T47D (cell line): ENCODE measurements at regions not wholly inside any gene's neighbourhood (a gene's known extent, or its start where the extent isn't known, plus 50 kb on each side); places are given as distances from the start of the nearest gene placed in this dataset.
"Not testable (repeated sequence)": the region's sequence is repeated elsewhere in the genome, so short reads cannot be mapped to it uniquely, and the experiment has no call there.

ENCODE experiments used
- DNase-seq, 2 experiments: peaks; one replicate each; pipeline versions ENCODE4 v3.0.0 to v3.0.0-alpha.2; 2011 to 2012; ENCODE audit warnings: low read depth in 1 of 2, low spot score in 1 of 2
- JUND ChIP-seq: IDR thresholded peaks from 2 replicates; pipeline ENCODE4 v1.6.1; 2012; ENCODE audit warnings: low read depth
- in situ Hi-C: cut with HindIII; loops from 2 replicates; pipeline ENCODE4 v1.10.0; 2016; ENCODE audit warnings: low sequenced_read_pairs, low pct_unique_long_range_greater_than_20kb

- TF ChIP-seq JUND: 0 out of 2 replicates have a peak, but pooled peaks have one; percentile 28
- in situ Hi-C loops: no loop called here
- peak; percentile 53 to 67 for DNase-seq
Observed at GRCh38 chr13:112213467-112214255, 146.7 kb downstream of the SOX1 start.

- DNase-seq: no peak
- TF ChIP-seq JUND: no peak
- in situ Hi-C loops: no loop called here
Observed at GRCh38 chr13:112215871-112216270, 148.9 kb downstream of the SOX1 start.

- no peak for TF ChIP-seq JUND
- in situ Hi-C loops: no loop called here
- no peak for DNase-seq
Observed at GRCh38 chr13:112217431-112217830, 150.5 kb downstream of the SOX1 start.

- no peak for DNase-seq
- in situ Hi-C loops: no loop called here
- TF ChIP-seq JUND: no peak
Observed at GRCh38 chr13:112218416-112218815, 151.5 kb downstream of the SOX1 start.

DNA sequence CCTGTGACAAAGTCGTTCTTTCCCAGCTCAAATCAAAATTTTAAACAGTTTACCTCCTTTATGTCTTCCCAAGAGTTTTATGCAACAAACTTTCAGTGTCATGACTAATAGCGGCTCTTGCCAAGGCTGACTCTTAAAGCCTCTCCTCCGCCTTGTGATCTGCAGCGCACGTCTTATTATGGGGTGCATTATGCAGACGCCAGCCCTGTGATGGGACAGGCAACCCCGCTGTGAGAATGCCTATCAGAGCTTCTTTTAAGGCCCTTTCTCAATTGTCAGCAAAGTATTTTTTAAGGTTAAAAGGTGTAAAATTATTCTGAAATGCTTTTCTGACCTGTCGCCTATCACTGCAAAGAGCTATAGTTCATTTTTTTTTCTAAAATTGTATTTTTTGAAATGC, 152.8 kb downstream of the SOX1 start:
- in situ Hi-C loops: no loop called here
- no peak for TF ChIP-seq JUND
- DNase-seq: no peak

DNA sequence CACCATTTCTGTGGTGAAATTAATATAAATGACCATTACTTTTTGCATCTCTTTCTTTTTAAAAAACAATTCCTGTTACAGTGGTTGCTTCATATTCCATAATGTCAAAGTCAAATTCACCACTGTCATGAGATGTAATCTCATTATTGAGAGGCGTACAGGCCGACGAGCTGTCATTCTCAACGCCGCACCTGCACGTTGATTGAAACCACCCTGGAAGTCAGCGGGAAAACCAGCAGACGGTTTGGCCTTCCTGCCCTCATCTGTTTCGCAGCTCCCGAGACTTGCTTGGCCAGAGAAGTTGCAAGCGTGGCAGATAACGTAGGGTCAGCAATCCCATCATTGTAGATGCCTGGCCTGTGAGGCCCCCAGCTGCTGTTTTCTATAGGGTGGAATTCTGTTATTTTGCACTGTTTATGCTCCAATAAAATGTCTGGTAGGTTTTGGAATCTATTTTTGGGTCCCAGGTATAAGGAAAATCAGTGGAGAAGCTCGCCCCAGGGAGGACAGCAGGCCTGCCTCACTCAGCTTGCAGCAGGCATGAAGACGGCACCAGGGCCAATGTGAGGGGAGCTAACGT, 153.4 kb downstream of the SOX1 start:
- no peak for DNase-seq
- TF ChIP-seq JUND: no peak
- in situ Hi-C loops: no loop called here

DNA sequence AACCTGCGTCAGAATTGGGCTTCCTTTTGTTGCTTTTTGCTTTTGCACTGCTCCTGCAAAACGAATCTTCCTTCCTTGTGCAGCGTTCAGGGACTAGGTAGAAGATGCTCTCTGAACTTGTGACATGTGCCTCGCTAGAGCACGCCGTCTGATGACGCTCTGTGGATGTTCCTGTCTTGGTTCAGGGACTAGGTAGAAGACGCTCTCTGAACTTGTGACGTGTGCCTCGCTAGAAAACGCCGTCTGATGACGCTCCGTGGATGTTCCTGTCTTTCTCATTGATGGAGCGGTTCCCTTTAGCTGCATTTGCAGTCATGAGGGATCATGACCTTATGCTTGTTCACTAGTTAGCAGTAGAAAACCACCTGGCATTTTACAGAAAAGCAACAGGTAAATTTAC, 154.0 kb downstream of the SOX1 start:
- in situ Hi-C loops: no loop called here
- no peak for DNase-seq
- no peak for TF ChIP-seq JUND

DNA sequence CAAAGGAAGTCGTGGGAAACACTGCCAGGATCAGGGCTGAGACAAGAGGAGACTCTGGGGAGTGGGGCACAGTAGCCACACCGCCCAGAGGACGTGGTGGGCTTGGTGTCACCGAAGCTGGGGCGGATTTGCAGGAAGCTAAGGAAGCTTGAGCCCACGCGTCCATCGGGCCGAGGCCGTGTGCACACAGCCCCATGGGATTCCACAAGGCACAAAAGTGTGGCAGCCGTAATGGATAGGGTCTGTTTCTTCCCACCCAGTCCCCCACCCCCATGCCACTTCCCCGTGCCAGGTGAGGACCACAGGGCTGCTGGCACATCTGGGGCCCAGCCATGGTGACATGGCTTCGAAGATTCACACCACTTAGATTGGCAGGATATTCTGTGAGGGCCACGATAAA, 153.2 kb upstream of the SPACA7 start:
- TF ChIP-seq JUND: no peak
- in situ Hi-C loops: no loop called here

GRCh38 chr13:112223929-112224328, 152.2 kb upstream of the SPACA7 start:
- DNase-seq, in situ Hi-C loops: not testable (repeated sequence)

More for the DNA sequence above, 153.2 kb upstream of the SPACA7 start:
- no peak for DNase-seq

DNA sequence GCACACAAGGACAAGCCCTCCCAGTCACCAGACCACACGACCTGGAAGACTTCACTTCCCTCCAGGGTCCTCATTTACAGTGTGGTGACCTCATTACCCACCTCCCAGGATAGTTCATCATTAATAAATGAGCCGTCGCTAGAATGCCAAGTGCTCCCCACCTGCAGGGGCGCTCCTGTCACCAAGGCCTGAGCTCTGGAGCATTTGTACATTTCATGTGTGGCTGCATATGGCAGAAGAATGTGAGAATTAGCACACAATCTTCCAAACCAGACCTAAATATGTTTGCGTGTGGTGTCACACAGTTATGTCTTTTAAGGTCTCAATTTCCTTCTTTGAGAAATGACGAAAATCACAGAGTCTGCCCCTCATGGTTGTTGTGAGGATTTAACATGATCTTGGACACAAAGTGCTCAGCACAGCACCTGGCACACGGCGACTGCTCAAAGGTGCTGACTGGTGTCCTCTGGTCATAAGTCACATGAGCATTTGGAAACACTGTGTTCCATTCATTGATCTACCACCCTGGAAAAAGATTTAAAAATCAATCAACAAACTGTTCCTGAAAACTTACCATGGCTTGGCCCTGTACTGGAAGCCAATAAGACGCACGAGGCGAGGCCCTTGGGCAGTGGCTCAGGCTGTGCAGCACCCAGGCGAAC, 150.6 kb upstream of the SPACA7 start:
- in situ Hi-C loops: no loop called here
- DNase-seq: no peak
- no peak for TF ChIP-seq JUND

DNA sequence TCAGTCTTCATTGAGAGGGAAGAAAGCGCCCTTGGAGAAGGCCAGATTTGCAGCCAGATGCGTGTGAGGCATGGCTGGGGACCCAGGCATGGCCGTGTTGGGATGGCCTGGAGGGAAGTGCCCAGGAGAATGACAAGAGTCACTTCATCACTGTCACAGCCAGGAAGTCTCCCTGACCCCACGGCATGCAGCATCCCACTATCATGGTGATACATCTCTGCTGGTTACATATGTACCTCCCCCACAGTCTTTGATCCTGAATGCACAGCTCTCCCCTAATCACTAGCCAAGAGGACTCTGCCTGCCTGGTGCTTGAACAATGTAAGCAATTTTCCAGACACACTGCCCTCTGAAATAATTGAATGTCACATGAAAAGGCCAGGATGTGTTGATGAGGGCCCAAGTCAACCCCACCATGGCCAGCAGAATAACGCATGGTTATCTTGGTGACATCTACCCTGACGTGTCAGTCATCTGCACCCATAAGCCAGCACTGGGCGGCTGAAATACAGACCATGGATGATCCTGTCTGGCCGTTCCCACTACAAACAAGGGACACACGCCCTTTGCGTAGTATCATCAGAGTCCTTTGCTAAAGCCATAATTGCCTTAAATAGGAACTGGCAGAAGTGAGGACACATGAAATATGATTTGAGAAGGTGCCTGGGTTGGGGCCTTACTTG, 149.7 kb upstream of the SPACA7 start:
- in situ Hi-C loops: no loop called here
- no peak for TF ChIP-seq JUND
- DNase-seq: no peak

DNA sequence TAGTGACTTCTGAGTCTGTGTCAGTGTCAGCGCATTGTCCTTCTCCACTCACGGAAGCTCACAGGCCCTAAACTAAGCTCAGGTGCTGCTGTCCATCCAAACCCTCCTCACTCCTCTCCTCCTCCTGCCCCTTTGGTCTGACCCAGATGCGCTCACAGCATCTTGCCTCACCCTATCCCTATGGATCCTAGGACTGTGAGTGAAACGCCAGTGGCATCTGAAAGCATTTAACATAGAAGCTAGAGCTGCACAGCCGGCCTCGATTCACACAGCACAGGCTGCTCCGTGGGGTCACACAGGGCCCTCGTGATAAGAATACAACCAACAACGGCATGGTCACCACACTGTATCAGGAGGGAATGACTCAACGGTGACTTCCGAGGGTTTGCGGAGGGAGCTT, 149.1 kb upstream of the SPACA7 start:
- in situ Hi-C loops: no loop called here
- no peak for TF ChIP-seq JUND
- DNase-seq: no peak

- no peak for DNase-seq
- no peak for TF ChIP-seq JUND
- in situ Hi-C loops: no loop called here
Observed at GRCh38 chr13:112229445-112229844, 146.7 kb upstream of the SPACA7 start.
